GM10266 (cell line): ENCODE measurements at regions not wholly inside any gene's neighbourhood (a gene's known extent, or its start where the extent isn't known, plus 50 kb on each side); places are given as distances from the start of the nearest gene placed in this dataset.
"Not testable (repeated sequence)": the region's sequence is repeated elsewhere in the genome, so short reads cannot be mapped to it uniquely, and the experiment has no call there.

Experiments
- DNase-seq: peaks from one replicate; pipeline ENCODE4 v3.0.0; 2012; ENCODE audit errors: extremely low spot score
- TF ChIP-seq, protein P1 (sequence below): IDR thresholded peaks from 2 replicates; pipeline ENCODE4 v1.5.1; 2012; ENCODE audit warnings: mild to moderate bottlenecking, low read depth; ENCODE audit not compliant: control insufficient read depth, insufficient read depth; ENCODE audit errors: missing control alignments

GRCh38 chr16:22699356-22699755 lies 114.6 kb upstream of the HS3ST2 start:
- DNase-seq = no peak
- TF ChIP-seq, protein P1, sequence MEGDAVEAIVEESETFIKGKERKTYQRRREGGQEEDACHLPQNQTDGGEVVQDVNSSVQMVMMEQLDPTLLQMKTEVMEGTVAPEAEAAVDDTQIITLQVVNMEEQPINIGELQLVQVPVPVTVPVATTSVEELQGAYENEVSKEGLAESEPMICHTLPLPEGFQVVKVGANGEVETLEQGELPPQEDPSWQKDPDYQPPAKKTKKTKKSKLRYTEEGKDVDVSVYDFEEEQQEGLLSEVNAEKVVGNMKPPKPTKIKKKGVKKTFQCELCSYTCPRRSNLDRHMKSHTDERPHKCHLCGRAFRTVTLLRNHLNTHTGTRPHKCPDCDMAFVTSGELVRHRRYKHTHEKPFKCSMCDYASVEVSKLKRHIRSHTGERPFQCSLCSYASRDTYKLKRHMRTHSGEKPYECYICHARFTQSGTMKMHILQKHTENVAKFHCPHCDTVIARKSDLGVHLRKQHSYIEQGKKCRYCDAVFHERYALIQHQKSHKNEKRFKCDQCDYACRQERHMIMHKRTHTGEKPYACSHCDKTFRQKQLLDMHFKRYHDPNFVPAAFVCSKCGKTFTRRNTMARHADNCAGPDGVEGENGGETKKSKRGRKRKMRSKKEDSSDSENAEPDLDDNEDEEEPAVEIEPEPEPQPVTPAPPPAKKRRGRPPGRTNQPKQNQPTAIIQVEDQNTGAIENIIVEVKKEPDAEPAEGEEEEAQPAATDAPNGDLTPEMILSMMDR = no peak

DNA sequence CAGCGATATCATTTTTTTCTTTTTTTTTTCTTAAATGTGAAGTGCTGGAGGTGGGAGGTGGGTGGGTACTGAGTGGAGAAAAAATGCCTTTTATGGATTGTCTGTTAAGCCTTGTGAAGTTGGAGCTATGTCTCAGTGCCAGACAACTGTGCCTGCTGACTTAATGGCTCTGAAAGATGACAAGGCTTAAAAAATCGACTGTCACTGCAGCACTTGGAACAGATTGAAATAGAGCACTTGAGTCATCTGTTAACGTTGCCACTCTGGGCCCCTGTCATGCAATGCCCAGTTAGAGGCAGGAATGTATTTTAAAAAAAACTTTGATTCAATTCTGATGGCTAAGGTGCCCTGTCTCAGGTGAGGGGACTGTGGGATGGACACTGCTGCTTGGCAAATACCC lies 108.2 kb upstream of the HS3ST2 start:
- TF ChIP-seq, protein P1 = no peak
- DNase-seq = no peak

DNA sequence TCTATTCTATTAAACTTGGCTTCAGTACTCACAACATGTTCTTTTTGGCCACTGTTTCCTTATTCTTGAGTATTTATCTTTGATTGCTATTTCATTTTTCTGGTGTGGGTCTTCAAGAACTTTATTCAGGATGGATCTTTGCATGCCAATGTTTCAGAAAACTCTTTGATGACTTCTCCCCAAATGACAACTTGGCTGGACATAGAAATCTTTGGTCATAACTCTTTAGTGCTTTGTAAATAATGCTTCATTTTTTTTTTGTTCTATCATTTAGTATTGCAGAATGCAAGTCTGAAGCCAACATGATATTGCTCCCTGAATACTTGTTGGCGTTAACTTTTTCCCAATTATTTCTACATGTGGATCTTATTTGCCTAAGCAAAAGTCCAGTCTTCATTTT lies 103.6 kb upstream of the HS3ST2 start:
- TF ChIP-seq, protein P1 = no peak
- DNase-seq = no peak

GRCh38 chr16:22711847-22712246 lies 102.1 kb upstream of the HS3ST2 start:
- no peak for DNase-seq
- TF ChIP-seq, protein P1 = no peak

DNA sequence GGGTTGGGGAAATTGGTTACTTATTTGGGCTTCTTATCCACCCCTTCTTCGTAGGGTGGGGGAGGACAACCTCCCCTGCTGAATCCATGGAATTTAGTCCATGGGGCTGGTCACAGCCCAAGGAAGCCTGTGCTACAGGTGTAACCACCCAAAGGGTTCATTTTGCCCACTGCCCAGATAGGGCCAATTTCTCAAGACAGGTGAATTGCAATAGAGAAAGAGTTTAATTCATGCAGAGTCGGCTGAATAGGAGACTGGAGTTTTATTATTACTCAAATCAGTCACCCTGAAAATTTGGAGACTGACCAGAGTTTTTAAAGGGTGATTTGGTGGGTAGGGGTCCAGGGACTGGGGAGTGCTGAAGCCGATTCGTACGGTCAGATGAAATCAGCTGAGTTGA lies 101.5 kb upstream of the HS3ST2 start:
- DNase-seq = no peak
- TF ChIP-seq, protein P1 = no peak

DNA sequence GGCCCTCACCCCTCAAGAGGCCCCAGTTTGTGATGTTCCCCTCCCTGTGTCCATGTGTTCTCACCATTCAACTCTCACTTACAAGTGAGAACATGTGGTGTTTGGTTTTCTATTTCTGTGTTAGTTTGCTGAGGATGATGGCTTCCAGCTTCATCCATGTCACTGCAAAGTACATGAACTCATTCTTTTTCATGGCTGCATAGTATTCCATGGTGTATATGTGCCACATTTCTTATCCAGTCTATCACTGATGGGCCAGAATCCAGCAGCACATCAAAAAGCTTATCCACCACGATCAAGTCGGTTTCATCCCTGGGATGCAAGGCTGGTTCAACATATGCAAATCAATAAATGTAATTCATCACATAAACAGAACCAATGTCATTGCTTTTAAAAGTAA lies 95.4 kb upstream of the HS3ST2 start:
- not testable (repeated sequence) for DNase-seq

DNA sequence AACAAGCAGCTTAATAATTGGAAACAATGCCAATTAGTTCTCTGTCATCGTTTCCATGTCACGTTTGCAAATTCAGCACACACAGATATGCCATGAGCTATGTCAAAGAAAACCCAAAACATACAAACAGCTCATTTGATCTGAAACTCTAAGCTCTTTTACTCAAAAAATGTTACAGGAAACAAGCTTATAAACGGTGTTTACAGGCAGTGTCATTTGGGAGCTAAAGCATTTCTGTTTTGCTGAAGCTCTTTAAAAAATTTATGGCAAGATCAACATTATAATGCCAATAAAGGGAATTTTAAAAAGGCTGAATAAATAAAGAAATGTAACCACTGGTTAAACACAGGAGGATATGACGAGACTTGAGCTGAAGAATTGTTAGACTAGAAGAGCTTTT lies 94.0 kb upstream of the HS3ST2 start:
- DNase-seq = no peak
- TF ChIP-seq, protein P1 = no peak

DNA sequence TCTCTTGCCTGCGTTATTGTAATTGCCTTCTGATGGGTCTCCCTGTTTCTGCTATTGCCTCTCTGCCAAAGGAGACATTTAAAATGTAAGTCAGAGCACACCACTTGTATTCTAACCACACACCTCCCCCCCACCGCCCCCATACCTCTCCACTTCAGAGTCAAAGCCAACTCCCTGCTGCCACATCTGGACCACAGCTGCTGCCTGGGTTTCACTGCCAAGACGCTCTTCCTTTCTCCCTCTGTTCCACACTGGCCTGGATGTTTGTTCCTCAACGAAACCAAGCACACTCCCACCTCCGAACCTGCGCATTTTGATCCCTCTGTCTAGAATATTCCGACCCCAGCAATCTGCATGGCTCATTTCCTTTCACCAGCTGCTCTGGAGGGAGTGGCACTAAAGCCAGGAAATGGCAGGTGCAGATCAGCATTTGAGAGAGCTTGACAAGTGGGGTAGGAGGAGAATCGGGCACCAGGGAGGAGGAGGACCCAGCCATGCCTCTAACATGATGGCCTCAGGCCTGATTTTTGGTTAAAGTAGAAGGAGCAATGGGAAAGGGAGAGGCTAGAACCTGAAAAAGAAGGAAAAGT lies 92.4 kb upstream of the HS3ST2 start:
- TF ChIP-seq, protein P1 = no peak
- DNase-seq = no peak

- DNase-seq = not testable (repeated sequence)
Observed at GRCh38 chr16:22722551-22723541, 91.1 kb upstream of the HS3ST2 start.
